NCI-H82 treated with DMSO at 0.1 percent for 48 hours (cell line): ENCODE measurements at regions not wholly inside any gene's neighbourhood (a gene's known extent, or its start where the extent isn't known, plus 50 kb on each side); places are given as distances from the start of the nearest gene placed in this dataset.
"Not testable (repeated sequence)": the region's sequence is repeated elsewhere in the genome, so short reads cannot be mapped to it uniquely, and the experiment has no call there.

ENCODE experiments used
- DNase-seq: peaks from one replicate; lab custom pipeline; 2025; ENCODE audit not compliant: unreplicated experiment; lab: John Stamatoyannopoulos, UW

GRCh38 chr18:73045037-73045436, 177.2 kb upstream of the NETO1 start:
- DNase-seq = no peak

GRCh38 chr18:73043611-73044010, 175.8 kb upstream of the NETO1 start:
- DNase-seq = no peak

GRCh38 chr18:73043211-73043610, 175.4 kb upstream of the NETO1 start:
- no peak for DNase-seq

GRCh38 chr18:73040247-73040646, 172.5 kb upstream of the NETO1 start:
- DNase-seq = no peak

- DNase-seq = no peak
Measured at GRCh38 chr18:73038336-73038735, 170.5 kb upstream of the NETO1 start.

- no peak for DNase-seq
Measured at GRCh38 chr18:73023975-73024374, 156.2 kb upstream of the NETO1 start.

- DNase-seq = no peak
Measured at GRCh38 chr18:73009691-73010090, 141.9 kb upstream of the NETO1 start.

GRCh38 chr18:73007915-73008308, 140.1 kb upstream of the NETO1 start:
- DNase-seq = no peak

GRCh38 chr18:73007195-73007914, 139.6 kb upstream of the NETO1 start:
- no peak for DNase-seq

GRCh38 chr18:73006331-73006730, 138.5 kb upstream of the NETO1 start:
- no peak for DNase-seq

GRCh38 chr18:73004260-73004659, 136.5 kb upstream of the NETO1 start:
- no peak for DNase-seq

GRCh38 chr18:72999971-73000607, 132.3 kb upstream of the NETO1 start:
- DNase-seq = no peak

GRCh38 chr18:72995558-72995957, 127.8 kb upstream of the NETO1 start:
- no peak for DNase-seq

- no peak for DNase-seq
Measured at GRCh38 chr18:72993250-72993649, 125.5 kb upstream of the NETO1 start.

GRCh38 chr18:72991379-72991778, 123.6 kb upstream of the NETO1 start:
- DNase-seq = no peak

GRCh38 chr18:72987570-72987969, 119.8 kb upstream of the NETO1 start:
- DNase-seq = not testable (repeated sequence)

- no peak for DNase-seq
Measured at GRCh38 chr18:72986103-72986502, 118.3 kb upstream of the NETO1 start.

GRCh38 chr18:72985686-72986085, 117.9 kb upstream of the NETO1 start:
- DNase-seq = no peak

GRCh38 chr18:72984290-72984689, 116.5 kb upstream of the NETO1 start:
- no peak for DNase-seq

GRCh38 chr18:72973841-72974240, 106.1 kb upstream of the NETO1 start:
- no peak for DNase-seq

- DNase-seq = no peak
Measured at GRCh38 chr18:72965616-72966015, 97.8 kb upstream of the NETO1 start.

- not testable (repeated sequence) for DNase-seq
Measured at GRCh38 chr18:72958195-72958594, 90.4 kb upstream of the NETO1 start.

GRCh38 chr18:72948439-72948838, 80.7 kb upstream of the NETO1 start:
- no peak for DNase-seq
